ENCODE measurements at regions not wholly inside any gene's neighbourhood (a gene's known extent, or its start where the extent isn't known, plus 50 kb on each side); places are given as distances from the start of the nearest gene placed in this dataset.

DNA sequence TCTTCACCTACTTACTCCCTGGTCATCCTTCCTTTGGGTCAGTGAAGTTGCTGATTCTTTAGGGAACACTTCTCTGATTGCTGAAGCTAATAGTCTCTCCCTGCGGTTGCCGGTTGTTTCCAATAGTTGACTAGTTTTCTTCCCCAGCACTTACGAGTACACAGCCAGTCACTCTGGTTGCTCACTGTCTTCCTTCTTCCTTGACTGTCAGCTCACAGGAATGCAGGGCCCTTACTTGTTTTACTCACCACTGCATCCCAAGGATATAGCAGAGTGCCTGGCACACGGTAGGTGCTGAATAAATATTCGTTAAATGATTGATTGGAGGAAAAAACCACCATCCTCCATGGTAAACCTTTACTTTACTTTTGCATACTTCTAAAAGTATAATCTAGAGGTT, 345.0 kb downstream of the QKI start:
- TF ChIP-seq, protein P1, sequence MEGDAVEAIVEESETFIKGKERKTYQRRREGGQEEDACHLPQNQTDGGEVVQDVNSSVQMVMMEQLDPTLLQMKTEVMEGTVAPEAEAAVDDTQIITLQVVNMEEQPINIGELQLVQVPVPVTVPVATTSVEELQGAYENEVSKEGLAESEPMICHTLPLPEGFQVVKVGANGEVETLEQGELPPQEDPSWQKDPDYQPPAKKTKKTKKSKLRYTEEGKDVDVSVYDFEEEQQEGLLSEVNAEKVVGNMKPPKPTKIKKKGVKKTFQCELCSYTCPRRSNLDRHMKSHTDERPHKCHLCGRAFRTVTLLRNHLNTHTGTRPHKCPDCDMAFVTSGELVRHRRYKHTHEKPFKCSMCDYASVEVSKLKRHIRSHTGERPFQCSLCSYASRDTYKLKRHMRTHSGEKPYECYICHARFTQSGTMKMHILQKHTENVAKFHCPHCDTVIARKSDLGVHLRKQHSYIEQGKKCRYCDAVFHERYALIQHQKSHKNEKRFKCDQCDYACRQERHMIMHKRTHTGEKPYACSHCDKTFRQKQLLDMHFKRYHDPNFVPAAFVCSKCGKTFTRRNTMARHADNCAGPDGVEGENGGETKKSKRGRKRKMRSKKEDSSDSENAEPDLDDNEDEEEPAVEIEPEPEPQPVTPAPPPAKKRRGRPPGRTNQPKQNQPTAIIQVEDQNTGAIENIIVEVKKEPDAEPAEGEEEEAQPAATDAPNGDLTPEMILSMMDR (IDR thresholded peaks at IDR 0.05) = no peak
- no peak for TF ChIP-seq POLR2A (IDR thresholded peaks at IDR 0.05)

All from tibial nerve (tissue), 3 donors.